ENCODE measurements at regions not wholly inside any gene's neighbourhood (a gene's known extent, or its start where the extent isn't known, plus 50 kb on each side); places are given as distances from the start of the nearest gene placed in this dataset.

DNA sequence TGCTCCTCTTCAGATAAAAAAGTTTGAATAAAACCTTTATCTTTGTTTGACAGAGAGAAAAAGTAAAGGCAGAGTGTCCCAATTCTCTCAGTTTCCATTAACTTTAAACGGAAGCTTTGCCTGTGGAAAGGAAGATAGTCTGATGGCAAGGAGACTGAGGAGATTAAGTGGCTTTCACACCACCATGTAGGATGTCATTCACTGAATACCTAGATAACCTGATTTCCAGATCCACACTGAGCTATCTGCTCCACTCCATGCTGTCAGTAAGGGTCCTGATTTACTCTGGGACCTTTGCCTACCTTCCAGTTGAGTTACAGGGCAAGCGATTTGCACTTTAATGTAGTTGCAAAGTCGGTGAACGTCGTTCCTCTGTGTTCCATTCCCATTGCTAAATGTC, 233.4 kb upstream of the TBL1XR1 start:
- DNase-seq (ENCODE audit: low read depth in 2 of 2): no peak

DNA sequence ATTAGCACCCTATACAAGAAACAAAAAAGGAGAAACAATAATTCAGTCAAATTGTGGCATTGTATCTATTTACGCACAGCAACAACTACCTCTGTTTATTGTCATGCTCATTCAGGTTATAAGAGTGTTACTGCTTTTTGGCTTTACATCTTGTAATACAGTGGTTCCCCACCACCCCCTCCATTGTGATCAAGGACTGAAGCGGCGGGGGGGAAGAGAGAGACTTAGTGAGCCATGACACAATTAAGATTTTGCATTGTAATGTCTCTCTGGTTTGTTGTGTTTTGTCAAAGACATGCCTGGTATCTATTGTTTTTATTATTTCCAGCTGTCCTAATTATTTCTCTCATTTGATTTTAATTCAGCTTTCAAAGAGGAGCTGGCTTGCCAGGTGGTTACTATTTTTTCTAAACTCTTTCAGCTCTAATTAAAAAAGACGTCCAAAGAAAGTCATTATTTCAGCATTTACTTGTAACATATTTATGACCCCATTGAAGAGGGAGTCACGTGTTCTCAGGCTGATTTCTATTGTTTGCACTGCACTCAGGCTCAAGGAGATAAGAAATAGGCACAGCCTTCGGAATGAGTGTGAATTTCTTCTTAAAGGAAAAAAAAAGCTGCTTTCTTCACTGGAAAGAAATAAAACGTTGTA, 234.4 kb upstream of the TBL1XR1 start:
- DNase-seq (ENCODE audit: low read depth in 2 of 2): no peak

DNA sequence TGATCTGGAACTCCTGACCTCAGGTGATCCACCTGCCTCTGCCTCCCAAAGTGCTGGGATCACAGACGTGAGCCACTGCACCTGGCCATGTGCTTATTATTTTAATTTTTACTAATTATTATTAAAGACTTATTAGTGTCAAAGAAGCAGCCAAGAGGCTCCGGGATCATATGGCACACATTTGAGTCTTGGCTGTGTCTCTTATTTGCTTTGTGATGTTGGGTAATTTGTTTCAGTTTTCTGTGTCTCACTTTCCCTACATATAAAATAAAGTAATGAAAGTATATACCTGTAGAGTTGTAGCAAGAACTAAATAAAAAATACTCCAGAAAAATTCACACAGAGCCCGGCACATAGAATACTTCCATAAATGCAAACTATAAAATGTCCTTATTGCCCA, 238.0 kb upstream of the TBL1XR1 start:
- DNase-seq (ENCODE audit: low read depth in 2 of 2): no peak

DNA sequence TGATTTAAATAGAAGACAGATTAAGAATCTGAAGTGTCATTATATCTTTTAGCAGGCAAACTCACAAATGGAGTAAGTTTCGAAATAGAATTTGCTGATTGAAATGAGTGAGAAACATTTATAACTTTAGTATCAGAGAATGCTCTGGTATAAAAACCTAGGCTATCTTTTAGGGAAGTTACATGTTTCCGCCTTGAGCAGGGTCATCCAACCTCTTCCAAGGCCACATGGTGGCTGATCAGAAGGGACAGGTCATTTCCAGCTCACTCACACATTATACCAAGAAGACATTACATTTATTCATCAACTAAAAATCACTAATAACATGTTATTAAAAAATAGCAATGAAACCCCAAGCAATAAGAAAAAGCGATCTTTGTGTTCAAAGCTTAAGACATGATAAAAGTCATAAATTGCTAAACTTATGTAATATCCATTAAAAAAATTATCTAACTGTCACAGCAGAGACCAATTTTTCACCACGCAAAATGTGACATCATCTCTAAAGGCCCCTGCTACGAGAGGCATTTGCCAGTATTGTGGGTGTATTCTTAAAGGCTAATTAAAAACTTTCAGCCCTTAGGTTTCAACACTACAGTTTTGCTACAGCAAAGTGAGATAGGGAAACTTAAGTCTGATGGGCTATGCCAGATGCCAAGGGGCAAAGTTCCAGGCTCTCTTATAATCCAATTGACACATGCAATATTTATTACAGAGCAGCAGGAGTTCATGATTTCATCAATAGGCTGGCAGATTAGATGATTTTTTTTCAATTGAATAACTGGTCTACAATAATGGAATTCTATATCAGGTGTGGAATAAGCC, 240.4 kb upstream of the TBL1XR1 start:
- DNase-seq (ENCODE audit: low read depth in 2 of 2): no peak

DNA sequence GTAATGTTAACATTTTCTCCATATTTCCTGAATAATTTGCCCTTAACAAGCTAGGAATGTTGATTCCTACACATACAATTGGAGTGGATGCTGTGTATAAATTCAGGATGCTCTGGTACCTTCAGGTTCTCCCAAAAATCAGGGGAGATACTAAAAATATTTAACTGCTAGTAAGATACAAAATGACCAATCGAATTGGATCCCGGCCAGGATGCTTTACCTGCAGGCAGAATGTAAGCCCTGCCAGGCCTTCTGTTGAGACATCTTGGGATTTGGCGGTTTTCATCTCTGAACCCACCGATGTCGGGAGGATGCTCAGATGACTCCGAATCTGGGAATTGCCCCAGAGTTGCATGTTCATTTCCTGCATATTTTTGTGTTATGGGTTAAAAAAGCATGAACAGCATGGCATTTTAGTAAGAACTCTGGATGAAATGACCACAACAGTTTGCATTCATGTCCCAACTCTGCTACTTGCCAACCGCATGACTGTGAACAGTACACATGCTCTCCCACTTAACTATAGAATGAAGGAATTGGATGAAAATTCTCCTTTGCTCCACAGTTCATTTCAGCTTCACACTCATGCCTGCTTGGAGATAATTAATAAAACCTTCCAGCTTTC, 241.4 kb upstream of the TBL1XR1 start:
- DNase-seq (ENCODE audit: low read depth in 2 of 2): no peak

DNA sequence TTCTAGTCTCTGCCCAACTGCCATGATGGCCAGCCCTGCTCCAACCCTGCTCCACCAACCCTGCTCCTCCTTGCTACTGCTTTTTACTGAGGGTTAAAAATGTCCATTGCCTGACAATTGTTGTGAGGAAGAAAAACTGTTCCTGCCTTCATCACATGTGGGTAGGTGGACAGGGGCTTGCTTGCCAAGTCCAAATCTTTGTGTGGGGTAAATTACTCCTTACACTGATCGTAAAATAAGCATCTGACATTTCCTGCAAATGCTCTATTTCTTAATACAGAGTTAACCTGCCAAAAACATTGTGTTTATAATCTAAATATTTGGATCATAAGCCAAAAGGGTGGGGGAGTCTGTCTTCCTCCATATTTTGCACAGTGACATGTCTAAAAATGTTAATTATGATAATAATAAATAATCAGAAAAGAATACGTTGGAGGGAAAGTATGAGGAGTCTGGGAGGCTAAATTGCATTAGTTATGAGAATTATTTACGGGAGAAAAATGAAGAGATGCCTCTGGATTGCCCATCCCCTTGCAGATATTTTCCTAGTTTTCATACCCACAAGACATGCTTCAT, 242.5 kb upstream of the TBL1XR1 start:
- DNase-seq (ENCODE audit: low read depth in 2 of 2): peak in 1 of 2 experiments; percentile 55

DNA sequence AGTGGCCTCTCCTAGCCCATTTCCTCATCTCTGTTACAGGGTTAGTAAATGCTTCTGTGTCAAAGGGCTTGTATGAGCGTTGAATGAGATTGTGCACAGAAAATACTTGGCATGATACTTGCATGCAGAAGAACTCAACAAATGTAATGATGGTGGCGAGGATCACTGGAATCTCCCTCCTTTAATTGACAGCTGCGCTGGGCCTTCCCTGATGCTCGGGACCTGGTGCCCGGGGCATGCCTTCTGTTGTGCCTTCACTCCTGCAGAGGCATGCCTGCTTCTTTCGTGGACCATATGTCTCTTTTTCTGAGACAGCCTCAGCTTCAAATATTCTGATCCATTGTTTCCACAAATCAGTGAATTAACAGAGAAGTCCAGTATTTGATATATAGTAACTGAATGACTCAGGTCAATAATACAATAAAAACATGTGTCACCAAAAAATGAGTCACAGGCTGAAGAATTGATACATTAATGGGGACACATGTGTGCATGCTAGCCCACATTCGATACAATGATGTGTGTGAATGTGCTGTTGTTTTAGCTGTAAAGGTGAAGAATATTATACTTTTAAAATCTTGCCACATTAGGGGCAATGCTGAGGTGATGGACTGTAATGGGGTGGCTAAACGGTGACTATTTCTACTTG, 243.3 kb upstream of the TBL1XR1 start:
- no peak for DNase-seq (ENCODE audit: low read depth in 2 of 2)

DNA sequence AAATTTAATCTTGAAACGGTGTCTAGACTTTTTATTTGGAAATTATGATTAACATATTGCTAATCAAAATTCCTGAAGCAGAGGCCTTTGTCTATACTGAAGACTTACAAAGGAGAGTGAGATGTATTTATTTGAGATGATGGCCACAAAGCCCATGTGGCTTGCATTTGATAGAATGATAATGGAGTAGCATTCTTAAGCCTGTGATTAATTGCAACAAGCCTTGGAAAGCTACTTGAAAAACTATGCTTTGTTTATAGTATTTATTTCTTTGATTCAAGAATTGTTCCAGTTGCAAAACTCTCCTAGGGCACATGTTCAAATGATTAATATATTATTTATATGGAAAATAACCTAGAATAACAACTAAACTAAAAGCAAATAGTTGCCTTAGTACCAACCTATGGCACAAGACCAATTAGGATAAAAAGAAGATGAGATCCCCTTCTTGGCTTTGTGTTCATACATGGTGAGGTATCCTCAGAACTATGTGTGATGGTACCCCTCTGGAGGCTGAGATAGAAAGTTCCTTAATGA, 244.1 kb upstream of the TBL1XR1 start:
- DNase-seq (ENCODE audit: low read depth in 2 of 2): peak in 1 of 2 experiments; percentile 55

DNA sequence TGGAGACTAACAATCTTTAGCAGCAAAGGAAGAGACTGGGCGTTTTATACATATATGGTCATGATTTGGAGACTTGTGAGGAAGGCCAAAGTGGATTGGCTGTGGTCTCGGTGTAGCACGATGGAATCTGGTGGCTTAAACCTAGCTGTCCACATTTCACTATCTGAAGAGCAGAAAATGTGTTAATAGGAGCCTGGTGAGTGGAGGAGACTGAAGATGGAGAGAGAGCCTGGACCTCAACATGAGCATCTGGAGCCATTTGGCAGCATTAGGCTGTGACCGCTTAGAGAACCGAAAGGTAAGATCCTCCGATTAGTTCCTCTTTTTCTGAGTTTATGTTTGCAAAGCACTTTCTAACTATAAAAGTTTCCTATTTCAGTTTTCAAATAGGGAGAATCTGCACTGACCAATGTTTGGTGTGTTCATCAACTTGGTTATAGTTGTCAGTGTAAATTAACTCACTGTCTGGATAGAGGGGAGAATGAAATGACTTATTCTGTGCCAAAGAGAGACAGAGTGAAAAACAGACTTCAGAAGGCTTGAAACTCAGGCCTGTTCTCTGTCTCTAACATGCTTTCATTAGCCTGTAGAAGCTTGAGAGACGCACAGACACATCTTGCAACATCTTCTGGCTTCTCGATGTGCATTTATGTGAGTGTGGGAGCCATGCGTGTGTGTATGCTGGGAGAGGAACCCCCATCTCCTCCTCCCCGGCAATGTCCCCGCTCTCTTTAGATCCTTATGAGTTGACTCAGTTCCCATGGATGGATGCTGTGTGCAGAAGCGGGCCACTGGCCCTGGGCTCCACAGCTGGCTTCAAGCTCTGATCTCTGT, 244.7 kb upstream of the TBL1XR1 start:
- no peak for DNase-seq (ENCODE audit: low read depth in 2 of 2)

DNA sequence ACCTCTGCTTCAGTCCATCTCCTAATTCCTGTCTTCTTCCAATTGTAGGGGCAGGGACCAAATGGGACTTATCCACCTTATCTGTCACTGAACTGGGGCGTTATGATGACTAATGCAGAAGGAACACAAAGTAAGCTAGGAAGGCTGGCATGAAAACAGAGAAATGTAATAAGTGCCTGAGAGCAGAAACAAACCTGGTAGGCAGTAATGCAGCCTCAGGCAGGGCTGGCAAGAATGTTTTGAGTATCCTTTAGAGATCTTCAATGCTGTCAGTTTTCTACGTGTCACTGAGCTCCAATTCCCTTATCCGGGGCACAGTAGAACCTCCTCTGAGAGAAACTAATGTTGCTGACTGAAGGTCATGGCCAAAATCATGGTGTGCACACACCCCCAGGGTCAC, 246.2 kb upstream of the TBL1XR1 start:
- no peak for DNase-seq (ENCODE audit: low read depth in 2 of 2)

DNA sequence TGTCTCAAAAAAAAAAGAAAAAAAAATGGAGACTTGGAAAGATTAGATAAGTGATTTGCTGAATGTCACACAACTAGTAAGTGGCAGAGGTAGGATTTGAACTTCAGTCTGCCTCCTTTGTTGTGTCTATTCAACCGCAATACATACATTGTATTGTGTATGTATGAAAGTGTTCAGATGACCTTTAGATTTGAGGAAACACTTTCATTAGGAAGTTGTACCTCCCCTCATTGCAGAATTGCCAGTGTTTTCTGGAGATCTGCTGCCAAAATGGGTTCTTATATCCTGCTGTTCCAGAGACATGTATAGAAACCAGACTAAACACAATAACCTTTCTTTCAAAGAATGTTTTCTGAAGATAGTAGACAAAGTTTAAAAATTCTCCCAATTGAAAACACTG, 247.4 kb upstream of the TBL1XR1 start:
- no peak for DNase-seq (ENCODE audit: low read depth in 2 of 2)

DNA sequence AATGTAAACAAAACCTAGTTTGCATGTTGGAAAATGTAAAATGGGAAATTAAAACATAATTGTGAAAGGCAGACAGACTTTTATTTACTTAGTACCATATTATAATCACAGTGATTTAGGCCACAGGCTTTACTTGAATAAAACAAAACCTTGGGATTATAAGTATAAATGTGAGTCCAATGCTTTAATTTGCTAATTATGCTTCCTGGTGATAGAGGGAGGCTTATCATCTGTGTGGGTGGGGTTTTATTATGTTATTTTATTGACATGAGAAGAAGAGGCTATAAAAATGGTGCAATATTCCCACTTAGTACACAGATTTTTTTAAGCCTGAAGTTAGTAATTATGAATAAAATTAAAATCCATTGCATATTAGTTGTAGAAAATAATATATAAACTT, 248.3 kb upstream of the TBL1XR1 start:
- DNase-seq (ENCODE audit: low read depth in 2 of 2): no peak

DNA sequence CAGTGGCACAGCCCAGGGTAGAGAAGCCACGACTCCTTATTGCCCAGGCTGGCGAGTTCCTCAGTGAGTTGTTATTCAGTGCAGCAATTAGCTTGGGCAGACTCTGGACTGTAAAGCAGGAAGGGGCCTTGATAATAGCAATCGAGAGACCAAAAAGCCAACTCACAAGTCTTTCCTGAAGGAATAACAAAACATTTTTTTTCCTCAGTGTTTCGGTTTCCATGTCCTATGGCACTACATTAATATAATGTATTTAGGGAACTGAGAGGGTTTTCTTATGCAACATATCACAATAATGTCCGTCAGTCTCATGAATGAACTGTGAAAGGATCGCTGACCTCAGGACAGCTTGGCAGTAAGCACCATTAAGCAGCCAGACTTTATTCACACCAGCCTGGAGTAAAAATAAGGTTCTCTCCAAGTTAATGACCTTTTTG, 248.9 kb upstream of the TBL1XR1 start:
- DNase-seq (ENCODE audit: low read depth in 2 of 2): no peak

DNA sequence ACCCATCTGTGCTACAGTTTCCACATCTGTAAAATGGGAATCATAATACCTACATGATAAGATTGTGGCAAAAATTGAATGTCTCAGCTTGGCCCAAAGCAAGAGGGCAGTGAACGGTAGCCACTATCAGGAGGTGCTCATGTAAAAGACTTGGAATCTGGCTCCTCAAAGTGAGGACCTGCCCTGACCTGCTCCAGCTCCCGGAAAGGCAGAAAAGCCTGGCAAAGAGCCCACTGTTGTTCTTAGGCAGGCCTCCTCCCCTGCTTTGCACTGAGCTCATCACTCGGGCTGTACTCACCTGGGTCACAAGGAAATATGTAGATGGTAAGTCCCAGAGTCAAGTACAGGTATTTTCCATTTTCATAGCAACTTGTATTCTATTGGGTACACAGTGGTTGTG, 250.7 kb upstream of the TBL1XR1 start:
- no peak for DNase-seq (ENCODE audit: low read depth in 2 of 2)

DNA sequence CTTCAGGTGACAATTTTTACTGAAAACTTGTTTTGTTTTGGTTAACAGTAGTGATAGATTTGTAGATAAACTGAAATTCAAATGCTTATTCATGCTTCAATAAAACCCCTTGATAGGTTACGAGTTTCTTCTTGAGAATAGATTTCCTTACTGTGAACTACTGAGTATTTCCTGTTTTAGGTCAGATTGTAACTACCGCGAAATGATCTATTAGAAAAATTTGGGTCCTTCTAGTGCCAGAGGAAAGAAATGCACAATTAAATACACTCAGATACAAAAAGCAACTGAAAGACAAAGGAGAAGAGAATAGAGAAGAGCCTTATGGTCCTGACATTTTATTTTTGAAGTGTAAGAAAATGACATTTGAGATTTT, 251.7 kb upstream of the TBL1XR1 start:
- DNase-seq (ENCODE audit: low read depth in 2 of 2): no peak

DNA sequence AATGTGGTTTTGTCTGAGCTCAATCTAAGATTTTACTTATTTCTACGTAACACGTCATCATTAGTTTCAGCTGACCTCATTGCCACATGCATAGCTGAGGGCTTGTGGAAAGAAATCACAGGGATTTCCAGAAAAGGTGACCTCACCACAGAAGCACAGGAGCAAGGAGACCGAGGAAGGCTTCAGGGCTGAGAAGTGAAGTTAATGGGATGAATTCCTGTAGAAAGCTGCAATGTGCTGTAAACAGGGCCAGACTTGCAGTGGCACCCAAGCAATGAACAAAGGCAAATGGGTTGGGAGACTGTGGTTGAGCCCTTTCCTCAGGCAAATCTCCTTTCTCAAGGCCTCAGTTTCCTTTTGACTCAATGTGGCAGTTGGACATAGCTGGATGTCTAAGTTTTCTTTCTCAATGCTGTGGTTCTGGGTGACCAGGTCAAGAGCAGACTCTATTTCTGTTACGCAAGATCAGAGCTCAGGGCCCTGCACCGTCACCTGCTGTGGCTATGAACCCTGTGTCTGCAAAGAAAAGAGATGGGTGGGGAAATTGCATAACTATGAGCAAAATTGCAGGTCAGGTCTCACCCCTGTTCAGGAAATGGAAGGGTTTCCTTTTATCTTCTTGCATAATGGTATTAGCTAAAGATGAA, 252.2 kb upstream of the TBL1XR1 start:
- no peak for DNase-seq (ENCODE audit: low read depth in 2 of 2)

DNA sequence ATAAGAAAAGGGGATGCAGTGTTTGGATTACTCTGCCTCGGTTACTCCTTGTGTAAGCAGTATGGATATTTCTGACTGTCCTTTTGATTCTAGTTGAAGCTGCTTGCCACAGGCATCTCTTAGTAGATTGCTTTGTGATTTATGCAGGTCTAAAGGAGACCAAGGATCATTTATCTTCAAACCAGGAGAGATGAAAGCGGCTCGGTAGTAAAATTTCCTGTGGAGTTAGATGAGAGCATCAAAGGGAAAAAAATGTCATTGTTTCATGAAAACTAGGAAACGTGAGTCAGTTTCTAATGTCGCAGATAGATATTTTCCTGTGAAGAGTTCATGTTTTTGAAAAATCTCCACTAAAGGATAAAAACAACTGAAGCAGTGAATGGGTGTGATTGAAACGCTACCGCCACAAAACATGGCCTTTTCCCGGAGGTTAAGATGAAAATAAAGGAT, 254.0 kb upstream of the TBL1XR1 start:
- DNase-seq (ENCODE audit: low read depth in 2 of 2): no peak

DNA sequence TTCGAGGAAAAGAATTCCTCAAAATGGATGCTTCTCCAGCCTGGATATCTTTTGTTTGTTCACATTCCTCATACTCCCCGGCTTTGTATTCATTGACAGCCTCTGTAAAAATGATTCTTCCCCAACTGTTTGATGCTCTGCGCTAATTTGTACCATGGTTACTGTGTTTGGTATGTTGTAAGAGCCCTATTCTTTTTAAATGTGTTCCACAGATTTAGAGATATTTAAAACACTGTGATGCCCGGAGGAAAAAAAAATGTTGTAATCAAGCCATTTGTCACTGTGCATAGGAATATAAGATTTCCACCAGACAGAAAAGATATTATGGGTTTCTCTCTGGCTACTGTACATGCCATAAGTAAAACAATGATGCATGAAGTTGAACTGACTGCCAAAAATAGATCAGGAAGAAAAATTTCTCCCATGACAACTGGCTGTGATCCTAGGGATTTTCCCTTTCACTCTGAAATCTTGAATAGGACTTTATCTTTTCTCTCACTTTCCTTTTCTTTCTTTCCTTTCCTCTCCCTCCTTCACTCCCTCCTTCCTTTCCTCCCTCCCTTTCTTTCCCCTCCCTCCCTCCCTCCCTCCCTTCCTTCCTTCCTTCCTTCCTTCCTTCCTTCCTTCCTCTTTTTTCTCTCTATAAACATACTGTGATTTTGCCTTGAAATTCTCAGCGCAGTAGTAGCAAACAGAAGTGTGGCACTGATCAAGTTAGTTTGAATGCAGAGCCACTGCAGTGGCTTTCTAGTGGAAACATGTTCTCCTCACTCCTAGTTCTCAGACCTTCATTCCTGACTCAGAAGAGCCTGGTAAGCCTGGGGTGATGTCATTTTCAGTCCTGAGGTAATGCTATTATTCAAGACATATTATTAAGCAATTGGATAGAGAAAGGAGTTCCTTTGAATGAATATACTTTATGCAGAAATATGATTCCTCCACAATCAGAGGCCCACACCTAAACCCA, 254.9 kb upstream of the TBL1XR1 start:
- DNase-seq (ENCODE audit: low read depth in 2 of 2): peak in 1 of 2 experiments; percentile 72

DNA sequence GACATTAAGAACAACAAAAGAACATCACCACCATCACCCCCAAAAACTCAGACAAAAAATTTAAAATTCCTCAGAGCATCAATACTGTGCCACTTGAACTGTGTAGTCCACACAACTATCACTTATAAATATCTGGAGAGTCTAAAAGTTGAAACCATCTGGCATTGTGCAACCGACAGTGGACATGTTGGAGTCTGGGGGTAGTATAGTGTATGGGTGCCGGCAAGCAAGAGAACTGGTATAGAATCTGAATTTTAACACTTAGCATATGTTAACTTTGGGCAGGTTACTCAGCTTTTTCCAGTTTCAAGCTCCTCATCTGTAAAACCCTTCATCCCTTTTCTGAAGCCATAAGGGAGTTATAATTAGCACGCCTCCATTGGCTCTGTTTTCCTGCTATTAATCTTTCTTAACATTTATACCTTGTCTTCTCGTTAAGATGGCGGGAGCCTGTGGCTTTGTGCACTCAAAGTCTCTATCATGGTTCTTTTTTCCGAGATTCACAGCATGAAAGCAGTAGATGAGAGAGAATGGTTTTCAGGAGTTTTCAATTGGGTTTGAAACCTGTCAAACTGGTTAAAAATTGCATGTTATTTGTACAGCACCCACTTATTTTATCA, 255.7 kb upstream of the TBL1XR1 start:
- no peak for DNase-seq (ENCODE audit: low read depth in 2 of 2)

Measured in fibroblast of skin of left biceps (primary cell).